ENCODE measurements at regions not wholly inside any gene's neighbourhood (a gene's known extent, or its start where the extent isn't known, plus 50 kb on each side); places are given as distances from the start of the nearest gene placed in this dataset.

DNA sequence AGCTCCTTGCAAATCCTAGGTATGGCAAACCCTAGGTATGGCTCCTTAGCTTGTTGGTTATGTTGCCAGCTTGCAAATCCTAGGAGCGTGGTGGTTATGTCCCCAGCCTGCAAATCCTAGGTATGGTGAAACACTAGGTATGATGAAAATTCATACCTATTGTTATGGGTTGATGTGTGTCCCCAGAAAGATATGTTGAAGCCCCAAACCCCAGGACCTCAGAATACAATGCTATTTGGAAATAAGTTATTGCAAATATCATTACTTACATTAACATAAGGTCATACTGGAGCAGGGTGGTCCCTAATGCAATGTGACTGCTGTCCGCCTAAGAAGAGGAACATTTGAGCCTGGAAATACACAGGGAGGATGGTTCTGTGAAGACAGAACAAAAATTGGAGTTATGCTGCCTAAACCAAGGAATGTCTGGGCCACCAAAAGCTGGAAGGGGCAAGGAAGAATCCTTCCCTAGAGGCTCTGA, 220.8 kb downstream of the MYCN start:
- TF ChIP-seq RAD21 (IDR thresholded peaks at IDR 0.05): no peak
- TF ChIP-seq, protein P1, sequence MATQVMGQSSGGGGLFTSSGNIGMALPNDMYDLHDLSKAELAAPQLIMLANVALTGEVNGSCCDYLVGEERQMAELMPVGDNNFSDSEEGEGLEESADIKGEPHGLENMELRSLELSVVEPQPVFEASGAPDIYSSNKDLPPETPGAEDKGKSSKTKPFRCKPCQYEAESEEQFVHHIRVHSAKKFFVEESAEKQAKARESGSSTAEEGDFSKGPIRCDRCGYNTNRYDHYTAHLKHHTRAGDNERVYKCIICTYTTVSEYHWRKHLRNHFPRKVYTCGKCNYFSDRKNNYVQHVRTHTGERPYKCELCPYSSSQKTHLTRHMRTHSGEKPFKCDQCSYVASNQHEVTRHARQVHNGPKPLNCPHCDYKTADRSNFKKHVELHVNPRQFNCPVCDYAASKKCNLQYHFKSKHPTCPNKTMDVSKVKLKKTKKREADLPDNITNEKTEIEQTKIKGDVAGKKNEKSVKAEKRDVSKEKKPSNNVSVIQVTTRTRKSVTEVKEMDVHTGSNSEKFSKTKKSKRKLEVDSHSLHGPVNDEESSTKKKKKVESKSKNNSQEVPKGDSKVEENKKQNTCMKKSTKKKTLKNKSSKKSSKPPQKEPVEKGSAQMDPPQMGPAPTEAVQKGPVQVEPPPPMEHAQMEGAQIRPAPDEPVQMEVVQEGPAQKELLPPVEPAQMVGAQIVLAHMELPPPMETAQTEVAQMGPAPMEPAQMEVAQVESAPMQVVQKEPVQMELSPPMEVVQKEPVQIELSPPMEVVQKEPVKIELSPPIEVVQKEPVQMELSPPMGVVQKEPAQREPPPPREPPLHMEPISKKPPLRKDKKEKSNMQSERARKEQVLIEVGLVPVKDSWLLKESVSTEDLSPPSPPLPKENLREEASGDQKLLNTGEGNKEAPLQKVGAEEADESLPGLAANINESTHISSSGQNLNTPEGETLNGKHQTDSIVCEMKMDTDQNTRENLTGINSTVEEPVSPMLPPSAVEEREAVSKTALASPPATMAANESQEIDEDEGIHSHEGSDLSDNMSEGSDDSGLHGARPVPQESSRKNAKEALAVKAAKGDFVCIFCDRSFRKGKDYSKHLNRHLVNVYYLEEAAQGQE (IDR thresholded peaks at IDR 0.05): no peak
- TF ChIP-seq, protein P2, sequence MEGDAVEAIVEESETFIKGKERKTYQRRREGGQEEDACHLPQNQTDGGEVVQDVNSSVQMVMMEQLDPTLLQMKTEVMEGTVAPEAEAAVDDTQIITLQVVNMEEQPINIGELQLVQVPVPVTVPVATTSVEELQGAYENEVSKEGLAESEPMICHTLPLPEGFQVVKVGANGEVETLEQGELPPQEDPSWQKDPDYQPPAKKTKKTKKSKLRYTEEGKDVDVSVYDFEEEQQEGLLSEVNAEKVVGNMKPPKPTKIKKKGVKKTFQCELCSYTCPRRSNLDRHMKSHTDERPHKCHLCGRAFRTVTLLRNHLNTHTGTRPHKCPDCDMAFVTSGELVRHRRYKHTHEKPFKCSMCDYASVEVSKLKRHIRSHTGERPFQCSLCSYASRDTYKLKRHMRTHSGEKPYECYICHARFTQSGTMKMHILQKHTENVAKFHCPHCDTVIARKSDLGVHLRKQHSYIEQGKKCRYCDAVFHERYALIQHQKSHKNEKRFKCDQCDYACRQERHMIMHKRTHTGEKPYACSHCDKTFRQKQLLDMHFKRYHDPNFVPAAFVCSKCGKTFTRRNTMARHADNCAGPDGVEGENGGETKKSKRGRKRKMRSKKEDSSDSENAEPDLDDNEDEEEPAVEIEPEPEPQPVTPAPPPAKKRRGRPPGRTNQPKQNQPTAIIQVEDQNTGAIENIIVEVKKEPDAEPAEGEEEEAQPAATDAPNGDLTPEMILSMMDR (IDR thresholded peaks at IDR 0.05; ENCODE audit: low read depth, low read length, missing input control): no peak
- TF ChIP-seq, protein P3, sequence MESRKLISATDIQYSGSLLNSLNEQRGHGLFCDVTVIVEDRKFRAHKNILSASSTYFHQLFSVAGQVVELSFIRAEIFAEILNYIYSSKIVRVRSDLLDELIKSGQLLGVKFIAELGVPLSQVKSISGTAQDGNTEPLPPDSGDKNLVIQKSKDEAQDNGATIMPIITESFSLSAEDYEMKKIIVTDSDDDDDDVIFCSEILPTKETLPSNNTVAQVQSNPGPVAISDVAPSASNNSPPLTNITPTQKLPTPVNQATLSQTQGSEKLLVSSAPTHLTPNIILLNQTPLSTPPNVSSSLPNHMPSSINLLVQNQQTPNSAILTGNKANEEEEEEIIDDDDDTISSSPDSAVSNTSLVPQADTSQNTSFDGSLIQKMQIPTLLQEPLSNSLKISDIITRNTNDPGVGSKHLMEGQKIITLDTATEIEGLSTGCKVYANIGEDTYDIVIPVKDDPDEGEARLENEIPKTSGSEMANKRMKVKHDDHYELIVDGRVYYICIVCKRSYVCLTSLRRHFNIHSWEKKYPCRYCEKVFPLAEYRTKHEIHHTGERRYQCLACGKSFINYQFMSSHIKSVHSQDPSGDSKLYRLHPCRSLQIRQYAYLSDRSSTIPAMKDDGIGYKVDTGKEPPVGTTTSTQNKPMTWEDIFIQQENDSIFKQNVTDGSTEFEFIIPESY (IDR thresholded peaks at IDR 0.05): no peak
- no peak for TF ChIP-seq NR2F2 (IDR thresholded peaks at IDR 0.05)
- TF ChIP-seq GABPA (IDR thresholded peaks at IDR 0.05 in 1 of 2, conservative IDR thresholded peaks at IDR 0.05 in 1 of 2): no peak
